Neural cell (in vitro differentiated cells): ENCODE measurements at regions not wholly inside any gene's neighbourhood (a gene's known extent, or its start where the extent isn't known, plus 50 kb on each side); places are given as distances from the start of the nearest gene placed in this dataset.

Experiments
- H2AFZ ChIP-seq: fragments of 200-600, 300-800 bp; sonication (generic), shearing (Covaris generic); 2 replicates; pipeline ENCODE4 v1.6.0; 2014; ENCODE audit warnings: low read depth, mild to moderate bottlenecking, antibody characterized with exemption, low read length, moderate library complexity
- H3F3A ChIP-seq: fragments of 200-600 bp; shearing (Covaris generic); 2 replicates; pipeline ENCODE4 v1.6.1; 2016; ENCODE audit warnings: mild to moderate bottlenecking, moderate library complexity, mixed read lengths, antibody characterized with exemption, low read length; ENCODE audit not compliant: insufficient read depth, poor library complexity, severe bottlenecking
- H3K27ac ChIP-seq: fragments of 200-600, 300-800 bp; sonication (generic), shearing (Covaris generic); 2 replicates; pipeline ENCODE4 v1.5.1; 2014; ENCODE audit warnings: mild to moderate bottlenecking, low read length, moderate library complexity
- H3K27me3 ChIP-seq: fragments of 300-800, 200-600 bp; sonication (generic), shearing (Covaris generic); 2 replicates; pipeline ENCODE4 v1.6.0; 2014; ENCODE audit warnings: mild to moderate bottlenecking, low read depth, low read length, moderate library complexity; ENCODE audit not compliant: insufficient read depth
- H3K36me3 ChIP-seq: fragments of 300-800, 200-600 bp; sonication (generic), shearing (Covaris generic); 2 replicates; pipeline ENCODE4 v1.5.1; 2014; ENCODE audit warnings: mild to moderate bottlenecking, antibody characterized with exemption, low read length, moderate library complexity; ENCODE audit not compliant: insufficient read depth
- H3K4me2 ChIP-seq: fragments of 300-800, 200-600 bp; sonication (generic), shearing (Covaris generic); 2 replicates; pipeline ENCODE4 v1.6.0; 2014; ENCODE audit warnings: mild to moderate bottlenecking, low read length
- H3K4me3 ChIP-seq: fragments of 300-800, 200-600 bp; sonication (generic), shearing (Covaris generic); 2 replicates; pipeline ENCODE4 v1.5.1; 2014; ENCODE audit warnings: mild to moderate bottlenecking, low read length, moderate library complexity
- H3K79me2 ChIP-seq: fragments of 200-600 bp; shearing (Covaris generic); replicated peaks from 2 replicates; pipeline ENCODE4 v1.6.0; 2014; ENCODE audit warnings: mild to moderate bottlenecking, low read length, moderate library complexity; ENCODE audit not compliant: insufficient read depth
- H3K9ac ChIP-seq: fragments of 300-800, 200-600 bp; sonication (generic), shearing (Covaris generic); 2 replicates; pipeline ENCODE4 v1.6.1; 2016; ENCODE audit warnings: mild to moderate bottlenecking, low read length, mixed read lengths
- H3K9me2 ChIP-seq: fragments of 200-600 bp; shearing (Covaris generic); 2 replicates; pipeline ENCODE4 v1.6.1; 2016; ENCODE audit warnings: mild to moderate bottlenecking, low read length, mixed read lengths; ENCODE audit not compliant: insufficient read depth
- H3K9me3 ChIP-seq: fragments of 200-600, 300-800 bp; sonication (generic), shearing (Covaris generic); 2 replicates; pipeline ENCODE4 v1.6.1; 2016; ENCODE audit warnings: mild to moderate bottlenecking, mixed run types, low read length, moderate library complexity, mixed read lengths
- H4K20me1 ChIP-seq: fragments of 200-600 bp; shearing (Covaris generic); 2 replicates; pipeline ENCODE4 v1.6.1; 2016; ENCODE audit warnings: mild to moderate bottlenecking, mixed run types; ENCODE audit not compliant: insufficient read depth
- EP300 ChIP-seq: fragments of 450-650 bp; conservative IDR thresholded peaks from 2 replicates; pipeline ENCODE4 v1.6.1; 2014; ENCODE audit warnings: antibody characterized with exemption, mild to moderate bottlenecking, moderate library complexity; ENCODE audit not compliant: poor library complexity, severe bottlenecking
- EZH2 ChIP-seq: fragments of 200-600, 300-800 bp; shearing (Covaris generic), sonication (generic); IDR thresholded peaks from 2 replicates; pipeline ENCODE4 v1.6.1; 2014; ENCODE audit warnings: antibody characterized with exemption, low read length, borderline replicate concordance, mild to moderate bottlenecking; ENCODE audit not compliant: insufficient read depth, poor library complexity, severe bottlenecking
- MXI1 ChIP-seq: fragments of 450-650 bp; conservative IDR thresholded peaks from 2 replicates; pipeline ENCODE4 v1.6.1; 2014; ENCODE audit warnings: antibody characterized with exemption, mild to moderate bottlenecking; ENCODE audit not compliant: poor library complexity, severe bottlenecking
- POLR2AphosphoS5 ChIP-seq: IDR thresholded peaks from 2 replicates; pipeline ENCODE4 v1.6.1; 2012
- RAD21 ChIP-seq: fragments of 450-650 bp; conservative IDR thresholded peaks from 2 replicates; pipeline ENCODE4 v1.6.1; 2014; ENCODE audit warnings: antibody characterized with exemption, mild to moderate bottlenecking, moderate library complexity
- SMC3 ChIP-seq: fragments of 450-650 bp; conservative IDR thresholded peaks from 2 replicates; pipeline ENCODE4 v1.6.1; 2014; ENCODE audit warnings: antibody characterized with exemption, mild to moderate bottlenecking, moderate library complexity; ENCODE audit not compliant: poor library complexity
- TAF1 ChIP-seq: IDR thresholded peaks from 2 replicates; pipeline ENCODE4 v1.6.1; 2012; ENCODE audit warnings: low read depth
- TF ChIP-seq, protein P1 (sequence below): fragments of 450-650 bp; IDR thresholded peaks from 2 replicates; pipeline ENCODE4 v1.5.1; 2014; ENCODE audit warnings: antibody characterized with exemption, mild to moderate bottlenecking, moderate library complexity; ENCODE audit not compliant: poor library complexity, severe bottlenecking
- TF ChIP-seq, protein P2 (sequence below): IDR thresholded peaks from 2 replicates; pipeline ENCODE4 v1.6.1; 2012; ENCODE audit warnings: borderline replicate concordance

DNA sequence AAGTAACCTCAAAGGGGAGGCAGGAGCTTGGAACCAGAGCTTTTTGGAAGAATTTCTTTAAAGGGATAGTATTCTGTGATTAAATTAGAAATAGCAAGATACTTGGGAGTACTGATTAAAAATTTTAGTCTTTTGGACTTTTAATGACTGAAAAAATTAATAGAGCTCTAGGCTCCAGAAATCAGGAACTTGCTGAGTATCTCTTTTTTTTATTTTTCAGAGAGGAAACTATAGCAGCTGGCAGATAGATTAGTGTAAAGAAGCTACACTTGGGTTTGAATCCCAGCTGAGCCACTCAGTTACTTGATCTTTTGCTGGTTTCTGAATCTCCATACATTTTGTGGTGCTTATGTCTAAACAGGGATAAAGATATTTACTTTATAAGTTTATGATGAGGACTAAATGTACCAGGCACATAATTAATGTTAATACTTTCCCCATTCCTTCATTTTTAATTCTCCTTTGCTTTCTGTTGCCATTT is 94.2 kb upstream of the TNC start:
- H3K27ac ChIP-seq: no peak overlapping the region
- no peaks in the 10 kb centered on the region for H3K9me2 ChIP-seq
- H3K4me3 ChIP-seq: no peak overlapping the region
- H3F3A ChIP-seq: no peaks in the 10 kb centered on the region
- no peaks in the 10 kb centered on the region for H3K9me3 ChIP-seq
- TF ChIP-seq POLR2AphosphoS5 (no peak), RAD21 (no peak), EZH2 (no peak), MXI1 (no peak), EP300 (no peak), TAF1 (no peak), SMC3 (no peak)
- TF ChIP-seq, protein P1, sequence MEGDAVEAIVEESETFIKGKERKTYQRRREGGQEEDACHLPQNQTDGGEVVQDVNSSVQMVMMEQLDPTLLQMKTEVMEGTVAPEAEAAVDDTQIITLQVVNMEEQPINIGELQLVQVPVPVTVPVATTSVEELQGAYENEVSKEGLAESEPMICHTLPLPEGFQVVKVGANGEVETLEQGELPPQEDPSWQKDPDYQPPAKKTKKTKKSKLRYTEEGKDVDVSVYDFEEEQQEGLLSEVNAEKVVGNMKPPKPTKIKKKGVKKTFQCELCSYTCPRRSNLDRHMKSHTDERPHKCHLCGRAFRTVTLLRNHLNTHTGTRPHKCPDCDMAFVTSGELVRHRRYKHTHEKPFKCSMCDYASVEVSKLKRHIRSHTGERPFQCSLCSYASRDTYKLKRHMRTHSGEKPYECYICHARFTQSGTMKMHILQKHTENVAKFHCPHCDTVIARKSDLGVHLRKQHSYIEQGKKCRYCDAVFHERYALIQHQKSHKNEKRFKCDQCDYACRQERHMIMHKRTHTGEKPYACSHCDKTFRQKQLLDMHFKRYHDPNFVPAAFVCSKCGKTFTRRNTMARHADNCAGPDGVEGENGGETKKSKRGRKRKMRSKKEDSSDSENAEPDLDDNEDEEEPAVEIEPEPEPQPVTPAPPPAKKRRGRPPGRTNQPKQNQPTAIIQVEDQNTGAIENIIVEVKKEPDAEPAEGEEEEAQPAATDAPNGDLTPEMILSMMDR: no peak
- TF ChIP-seq, protein P2, sequence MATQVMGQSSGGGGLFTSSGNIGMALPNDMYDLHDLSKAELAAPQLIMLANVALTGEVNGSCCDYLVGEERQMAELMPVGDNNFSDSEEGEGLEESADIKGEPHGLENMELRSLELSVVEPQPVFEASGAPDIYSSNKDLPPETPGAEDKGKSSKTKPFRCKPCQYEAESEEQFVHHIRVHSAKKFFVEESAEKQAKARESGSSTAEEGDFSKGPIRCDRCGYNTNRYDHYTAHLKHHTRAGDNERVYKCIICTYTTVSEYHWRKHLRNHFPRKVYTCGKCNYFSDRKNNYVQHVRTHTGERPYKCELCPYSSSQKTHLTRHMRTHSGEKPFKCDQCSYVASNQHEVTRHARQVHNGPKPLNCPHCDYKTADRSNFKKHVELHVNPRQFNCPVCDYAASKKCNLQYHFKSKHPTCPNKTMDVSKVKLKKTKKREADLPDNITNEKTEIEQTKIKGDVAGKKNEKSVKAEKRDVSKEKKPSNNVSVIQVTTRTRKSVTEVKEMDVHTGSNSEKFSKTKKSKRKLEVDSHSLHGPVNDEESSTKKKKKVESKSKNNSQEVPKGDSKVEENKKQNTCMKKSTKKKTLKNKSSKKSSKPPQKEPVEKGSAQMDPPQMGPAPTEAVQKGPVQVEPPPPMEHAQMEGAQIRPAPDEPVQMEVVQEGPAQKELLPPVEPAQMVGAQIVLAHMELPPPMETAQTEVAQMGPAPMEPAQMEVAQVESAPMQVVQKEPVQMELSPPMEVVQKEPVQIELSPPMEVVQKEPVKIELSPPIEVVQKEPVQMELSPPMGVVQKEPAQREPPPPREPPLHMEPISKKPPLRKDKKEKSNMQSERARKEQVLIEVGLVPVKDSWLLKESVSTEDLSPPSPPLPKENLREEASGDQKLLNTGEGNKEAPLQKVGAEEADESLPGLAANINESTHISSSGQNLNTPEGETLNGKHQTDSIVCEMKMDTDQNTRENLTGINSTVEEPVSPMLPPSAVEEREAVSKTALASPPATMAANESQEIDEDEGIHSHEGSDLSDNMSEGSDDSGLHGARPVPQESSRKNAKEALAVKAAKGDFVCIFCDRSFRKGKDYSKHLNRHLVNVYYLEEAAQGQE: no peak
- no peaks in the 10 kb centered on the region for H4K20me1 ChIP-seq
- no peak overlapping the region for H3K9ac ChIP-seq
- no peak overlapping the region for H2AFZ ChIP-seq
- H3K27me3 ChIP-seq: no peaks in the 10 kb centered on the region
- no peaks in the 10 kb centered on the region for H3K79me2 ChIP-seq
- H3K36me3 ChIP-seq: no peaks in the 10 kb centered on the region
- H3K4me2 ChIP-seq: no peak overlapping the region

DNA sequence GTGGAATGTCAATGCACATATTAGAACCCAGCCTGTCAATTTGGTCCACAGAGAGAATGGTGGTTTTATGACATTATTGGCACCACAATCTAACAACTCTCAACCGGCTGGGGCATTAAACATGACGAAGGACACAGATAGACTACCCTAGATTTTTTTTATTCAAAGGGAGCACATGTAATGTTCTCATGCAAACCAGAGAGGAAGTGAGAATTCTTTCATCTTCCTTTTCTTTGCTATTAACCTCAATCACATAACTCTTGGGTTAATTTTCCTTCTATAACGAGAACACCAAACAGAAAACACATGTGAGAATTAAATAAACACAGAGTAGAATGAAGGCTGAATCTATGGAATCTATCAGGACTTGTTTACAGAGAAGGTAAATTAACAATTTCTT is 94.9 kb upstream of the TNC start:
- H3K36me3 ChIP-seq: no peaks in the 10 kb centered on the region
- H2AFZ ChIP-seq: no peak overlapping the region
- H3K79me2 ChIP-seq: no peaks in the 10 kb centered on the region
- no peaks in the 10 kb centered on the region for H3K9me2 ChIP-seq
- H3K27ac ChIP-seq: no peak overlapping the region
- H3F3A ChIP-seq: no peaks in the 10 kb centered on the region
- TF ChIP-seq POLR2AphosphoS5 (no peak), SMC3 (no peak), RAD21 (no peak), EZH2 (no peak), EP300 (no peak), MXI1 (no peak), TAF1 (no peak)
- TF ChIP-seq, protein P1: no peak
- TF ChIP-seq, protein P2: no peak
- H3K9me3 ChIP-seq: no peaks in the 10 kb centered on the region
- no peak overlapping the region for H3K9ac ChIP-seq
- no peak overlapping the region for H3K4me3 ChIP-seq
- H3K27me3 ChIP-seq: no peaks in the 10 kb centered on the region
- H4K20me1 ChIP-seq: no peaks in the 10 kb centered on the region
- no peak overlapping the region for H3K4me2 ChIP-seq
